Psoas muscle (tissue), 7 donors: ENCODE measurements at regions not wholly inside any gene's neighbourhood (a gene's known extent, or its start where the extent isn't known, plus 50 kb on each side); places are given as distances from the start of the nearest gene placed in this dataset.

Source experiments
- ATAC-seq, 4 donors: fragments of 200-7000 bp; cut with Tn5 transposase; one replicate each; pipeline ENCODE4 v1.9.1; 2020; ENCODE audit warnings: moderate library complexity in 3 of 4, mild to moderate bottlenecking in 2 of 4
- DNase-seq, 2 donors: peaks; one replicate each; pipeline ENCODE4 v3.0.0-alpha.2; 2020
- H3K27ac ChIP-seq: fragments of 200-600 bp; one replicate; pipeline ENCODE4 v1.8.0; 2022
- H3K27me3 ChIP-seq, 3 donors: fragments of 200-600 bp in 1 of 3; one replicate each; pipeline versions ENCODE4 v1.6.1 to v1.8.0; 2013 to 2022; ENCODE audit warnings: low read length in 2 of 3, mild to moderate bottlenecking in 2 of 3, moderate library complexity in 1 of 3; ENCODE audit not compliant: insufficient read depth in 3 of 3
- H3K36me3 ChIP-seq, 2 donors: fragments of 200-600 bp in 1 of 2; one replicate each; pipeline versions ENCODE4 v1.6.1 to v1.8.0; 2013 to 2022; ENCODE audit warnings: low read depth in 1 of 2, mild to moderate bottlenecking in 1 of 2, moderate library complexity in 1 of 2; ENCODE audit not compliant: insufficient read depth in 1 of 2
- H3K4me1 ChIP-seq: fragments of 200-600 bp; one replicate; pipeline ENCODE4 v1.8.0; 2022
- H3K4me3 ChIP-seq: fragments of 200-600 bp; one replicate; pipeline ENCODE4 v1.8.0; 2022; ENCODE audit warnings: mild to moderate bottlenecking
- H3K9me3 ChIP-seq: fragments of 200-600 bp; one replicate; pipeline ENCODE4 v1.8.0; 2022
- CTCF ChIP-seq: fragments of 200-600 bp; IDR thresholded peaks from one replicate; pipeline ENCODE4 v1.8.0; 2022; ENCODE audit warnings: antibody characterized with exemption
- WGBS, 3 donors: extraction: QIAGEN DNeasy Blood & Tissue Kit; methylation state at CpG; one replicate each; pipeline versions ENCODE4 v1.1.6 to v1.1.7; 2013; 5-methylcytosine and 5-hydroxymethylcytosine counted together
- intact Hi-C, 2 donors: fragments of 100-400 bp; cut with DNase I; formaldehyde crosslinking; loops; one replicate each; pipeline versions ENCODE4 v1.11.0 to v1.14.2; 2022
- donor health status: healthy with polysubstance abuse.
- donor health status: DM: no; HTN: no; CAD: no; lungs with moderate emphysema.
- donor health status: Bipolar disorder and iron deficiency.
- donor health status: healthy.
- donor health status: DM: yes; HTN: yes; CAD: no.
- donor health status: DM: no; HTN: no; CAD: no.
- donor health status: DM: yes; HTN: yes; CAD: no.

- no peaks in the 10 kb centered on the region for H3K36me3 ChIP-seq
- 18 to 35% (median 28%) methylated on average over 1 of the region's 1 CpG for WGBS, 3 donors
- no peaks in the 10 kb centered on the region for H3K4me1 ChIP-seq
- ATAC-seq (no peak), DNase-seq (no peak)
- no peaks in the 10 kb centered on the region for H3K27me3 ChIP-seq
- no peaks in the 10 kb centered on the region for H3K9me3 ChIP-seq
- H3K27ac ChIP-seq: no peak overlapping the region
- no peak for TF ChIP-seq CTCF
- intact Hi-C loops: no loop called here
- no peak overlapping the region for H3K4me3 ChIP-seq
Measured at GRCh38 chr7:53672681-53673080, 637.2 kb downstream of the POM121L12 start.

GRCh38 chr7:53675835-53676234, 640.4 kb downstream of the POM121L12 start:
- H3K4me3 ChIP-seq: no peak overlapping the region
- WGBS, 3 donors: 92 to 95% (median 95%) methylated on average over 1 of the region's 1 CpG
- no peaks in the 10 kb centered on the region for H3K36me3 ChIP-seq
- ATAC-seq (no peak), DNase-seq (no peak)
- intact Hi-C loops: no loop called here
- no peaks in the 10 kb centered on the region for H3K27me3 ChIP-seq
- no peaks in the 10 kb centered on the region for H3K4me1 ChIP-seq
- no peaks in the 10 kb centered on the region for H3K9me3 ChIP-seq
- no peak for TF ChIP-seq CTCF
- H3K27ac ChIP-seq: no peak overlapping the region

GRCh38 chr7:53684693-53685092, 649.3 kb downstream of the POM121L12 start:
- TF ChIP-seq CTCF: no peak
- Histone ChIP-seq H3K9me3 (no peaks in the 10 kb centered on the region), H3K4me1 (no peaks in the 10 kb centered on the region), H3K36me3 (no peaks in the 10 kb centered on the region), H3K27me3 (no peaks in the 10 kb centered on the region), H3K27ac (no peak overlapping the region), H3K4me3 (no peak overlapping the region)
- intact Hi-C loops: no loop called here
- ATAC-seq (no peak), DNase-seq (no peak)
- 86 to 88% (median 88%) methylated on average over 3 of the region's 3 CpGs for WGBS, 3 donors

GRCh38 chr7:53690411-53690810, 655.0 kb downstream of the POM121L12 start:
- H3K4me1 ChIP-seq: no peaks in the 10 kb centered on the region
- ATAC-seq: no peak
- no peaks in the 10 kb centered on the region for H3K27me3 ChIP-seq
- no peak for DNase-seq
- intact Hi-C loops: no loop called here
- H3K36me3 ChIP-seq: no peaks in the 10 kb centered on the region
- no peak overlapping the region for H3K4me3 ChIP-seq
- no peaks in the 10 kb centered on the region for H3K9me3 ChIP-seq
- TF ChIP-seq CTCF: no peak
- no peak overlapping the region for H3K27ac ChIP-seq
- WGBS, 3 donors: 87 to 97% (median 94%) methylated on average over 2 of the region's 2 CpGs

GRCh38 chr7:53697913-53698312, 662.5 kb downstream of the POM121L12 start:
- no peak overlapping the region for H3K27ac ChIP-seq
- H3K27me3 ChIP-seq: no peaks in the 10 kb centered on the region
- intact Hi-C loops: no loop called here
- H3K36me3 ChIP-seq: no peaks in the 10 kb centered on the region
- no peak overlapping the region for H3K4me3 ChIP-seq
- ATAC-seq: no peak
- 61 to 66% (median 62%) methylated on average over 1 of the region's 1 CpG for WGBS, 3 donors
- H3K4me1 ChIP-seq: no peaks in the 10 kb centered on the region
- no peak for TF ChIP-seq CTCF
- H3K9me3 ChIP-seq: no peaks in the 10 kb centered on the region
- DNase-seq: no peak
